Stimulated activated CD8-positive, alpha-beta memory T cell treated with anti-CD3 and anti-CD28 coated beads, Interleukin-2, amount 100 ng/mL, for 1 hour (primary cell): ENCODE measurements at regions not wholly inside any gene's neighbourhood (a gene's known extent, or its start where the extent isn't known, plus 50 kb on each side); places are given as distances from the start of the nearest gene placed in this dataset.

ENCODE experiments used
- DNase-seq, 2 donors: peaks; one replicate each; pipeline ENCODE4 v3.0.0-alpha.2; 2020; ENCODE audit warnings: low read depth in 2 of 2

DNA sequence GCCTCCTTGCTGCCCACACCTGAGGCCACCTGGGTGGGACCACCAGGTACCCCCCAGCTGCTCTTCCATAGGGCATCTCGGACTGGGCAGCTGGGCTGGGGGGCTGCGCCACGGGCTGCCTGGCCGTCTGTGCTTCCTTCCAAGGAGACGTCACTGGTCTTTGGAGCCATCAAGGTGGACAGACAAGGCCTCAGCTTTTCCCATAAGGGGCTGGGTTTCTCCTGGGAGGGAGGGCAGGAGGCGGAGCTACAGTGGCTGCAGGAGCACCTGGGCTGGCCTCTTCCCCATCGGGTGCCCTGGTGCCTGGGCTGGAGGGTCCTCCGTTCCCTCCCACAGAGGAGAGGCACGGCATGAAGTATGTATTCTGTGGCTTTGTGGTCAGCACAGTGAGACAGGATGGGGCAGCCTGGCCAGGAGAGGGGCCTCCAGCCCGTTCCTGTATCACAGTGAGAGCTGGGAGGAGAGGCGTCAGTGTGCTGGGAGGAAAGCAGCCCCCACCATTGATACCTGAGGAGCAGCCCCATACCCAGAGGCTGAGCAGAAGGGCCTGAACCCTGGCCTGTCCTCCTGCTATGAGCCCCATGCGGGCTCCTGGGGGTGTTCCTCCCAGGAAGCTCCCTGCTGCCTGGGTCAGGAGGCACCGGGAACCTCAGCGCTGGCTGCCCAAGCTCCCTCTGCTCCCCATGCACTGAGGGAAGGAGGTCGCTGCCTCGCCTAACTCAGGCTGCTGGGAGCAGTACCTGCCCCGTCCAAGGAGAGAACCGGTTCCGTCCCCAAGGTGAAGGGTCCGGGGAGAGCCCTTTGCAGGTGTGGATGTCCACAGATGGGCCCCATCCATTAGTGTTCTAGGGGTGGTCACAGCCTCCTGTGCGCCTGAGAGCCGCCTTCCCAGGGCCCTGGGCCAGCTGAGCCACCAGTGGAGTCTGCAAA is 1075.0 kb downstream of the BRD1 start:
- no peak for DNase-seq

DNA sequence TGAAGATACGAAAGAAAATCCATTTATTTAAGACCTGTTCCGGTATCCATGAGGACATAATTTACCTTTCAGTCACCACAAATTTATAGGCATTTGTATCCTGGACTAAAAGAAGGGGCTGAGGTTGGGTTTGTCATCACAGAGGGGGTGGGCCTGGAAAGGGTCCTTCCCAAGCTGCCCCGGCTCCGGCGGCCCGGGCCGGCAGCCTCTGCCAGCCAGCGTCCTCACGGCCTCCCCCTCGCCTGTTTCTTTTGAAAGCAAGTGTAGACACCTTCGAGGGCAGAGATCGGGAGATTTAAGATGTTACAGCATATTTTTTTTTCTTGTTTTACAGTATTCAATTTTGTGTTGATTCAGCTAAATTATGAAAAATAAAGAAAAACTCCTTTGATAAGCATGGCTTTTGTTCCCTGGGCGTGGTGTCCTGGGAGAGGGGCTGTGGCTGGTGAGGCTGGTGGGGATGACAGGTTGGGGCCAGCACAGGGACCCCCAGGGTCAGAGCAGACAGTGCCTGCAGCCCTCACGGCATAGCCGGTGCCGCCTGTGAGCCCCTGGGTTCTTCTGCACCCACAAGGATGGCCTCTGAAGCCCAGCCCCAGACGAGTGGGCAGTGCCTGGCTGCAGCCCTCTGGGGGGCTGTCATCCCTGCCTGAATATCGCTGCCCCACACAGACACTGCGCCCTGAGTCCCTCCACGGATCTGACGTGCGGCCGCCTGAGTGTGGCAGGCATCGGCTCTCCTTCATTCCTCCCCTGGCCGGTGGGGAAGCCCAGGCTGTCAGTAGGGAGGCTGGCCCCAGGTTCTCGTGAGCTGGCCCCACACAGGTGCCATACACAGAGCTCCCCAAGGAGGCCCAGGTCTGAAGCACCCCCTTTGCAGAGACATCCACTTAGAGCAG is 1075.9 kb downstream of the BRD1 start:
- no peak for DNase-seq

- no peak for DNase-seq
These were observed 1076.7 kb downstream of the BRD1 start for GRCh38 chr22:48750826-48751440.

- DNase-seq: no peak
These were observed 1077.4 kb downstream of the BRD1 start for GRCh38 chr22:48750282-48750681.

DNA sequence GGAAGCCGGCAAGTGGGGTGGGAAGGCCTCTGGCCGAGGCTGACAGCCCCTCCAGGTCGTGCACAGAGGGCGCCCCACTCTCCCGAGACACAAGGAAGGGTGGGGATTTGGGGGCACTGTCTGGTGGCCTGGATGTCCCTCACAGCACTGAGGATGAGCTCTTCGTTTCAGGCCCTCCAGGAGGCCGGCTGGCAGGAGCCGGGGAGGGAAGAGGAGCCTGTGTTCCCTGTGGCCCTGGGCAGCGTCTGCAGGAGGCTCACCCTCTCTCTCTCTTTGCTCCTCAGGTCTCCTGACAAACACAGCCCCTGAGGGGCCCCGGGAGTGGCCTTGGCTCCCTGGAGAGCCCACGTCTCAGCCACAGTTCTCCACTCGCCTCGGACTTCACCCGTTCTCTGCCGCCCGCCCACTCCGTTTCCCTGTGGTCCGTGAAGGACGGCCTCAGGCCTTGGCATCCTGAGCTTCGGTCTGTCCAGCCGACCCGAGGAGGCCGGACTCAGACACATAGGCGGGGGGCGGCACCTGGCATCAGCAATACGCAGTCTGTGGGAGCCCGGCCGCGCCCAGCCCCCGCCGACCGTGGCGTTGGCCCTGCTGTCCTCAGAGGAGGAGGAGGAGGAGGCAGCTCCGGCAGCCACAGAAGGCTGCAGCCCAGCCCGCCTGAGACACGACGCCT is 1078.0 kb downstream of the BRD1 start:
- no peak for DNase-seq

- no peak for DNase-seq
These were observed 1078.7 kb downstream of the BRD1 start for GRCh38 chr22:48748860-48749554.

- DNase-seq: no peak
These were observed 1079.4 kb downstream of the BRD1 start for GRCh38 chr22:48748113-48748859.

DNA sequence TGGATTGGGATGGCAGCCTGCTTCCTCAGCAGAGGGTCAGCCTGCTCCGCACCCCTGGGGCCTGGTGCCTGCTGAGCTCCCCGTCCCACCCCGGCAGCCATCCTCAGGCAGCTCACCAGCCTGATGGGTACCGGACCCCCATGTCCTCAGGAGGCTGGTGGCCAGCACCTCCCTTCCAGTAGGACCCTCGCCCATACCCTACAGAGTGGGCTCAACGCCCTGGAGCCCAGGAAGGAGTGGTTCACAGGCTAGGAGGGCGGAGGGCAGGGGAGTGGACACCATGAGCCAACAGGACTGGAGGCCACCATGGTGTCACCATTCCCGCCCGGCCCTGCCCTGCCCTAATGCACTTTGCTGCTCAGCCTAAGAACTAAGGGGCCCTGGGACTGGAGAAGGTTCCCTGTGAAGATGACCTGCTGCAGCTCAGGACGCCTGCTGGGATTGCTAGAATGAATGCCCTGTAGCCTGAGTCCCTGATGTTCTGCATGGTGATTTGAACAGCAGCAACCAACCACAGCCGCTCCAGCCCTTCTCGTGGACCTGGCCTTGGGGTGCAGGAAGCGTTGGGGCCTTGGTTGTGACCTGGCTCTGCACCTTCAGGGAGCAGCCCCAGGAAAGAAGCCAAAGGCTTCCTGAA is 1080.8 kb downstream of the BRD1 start:
- DNase-seq: no peak

DNA sequence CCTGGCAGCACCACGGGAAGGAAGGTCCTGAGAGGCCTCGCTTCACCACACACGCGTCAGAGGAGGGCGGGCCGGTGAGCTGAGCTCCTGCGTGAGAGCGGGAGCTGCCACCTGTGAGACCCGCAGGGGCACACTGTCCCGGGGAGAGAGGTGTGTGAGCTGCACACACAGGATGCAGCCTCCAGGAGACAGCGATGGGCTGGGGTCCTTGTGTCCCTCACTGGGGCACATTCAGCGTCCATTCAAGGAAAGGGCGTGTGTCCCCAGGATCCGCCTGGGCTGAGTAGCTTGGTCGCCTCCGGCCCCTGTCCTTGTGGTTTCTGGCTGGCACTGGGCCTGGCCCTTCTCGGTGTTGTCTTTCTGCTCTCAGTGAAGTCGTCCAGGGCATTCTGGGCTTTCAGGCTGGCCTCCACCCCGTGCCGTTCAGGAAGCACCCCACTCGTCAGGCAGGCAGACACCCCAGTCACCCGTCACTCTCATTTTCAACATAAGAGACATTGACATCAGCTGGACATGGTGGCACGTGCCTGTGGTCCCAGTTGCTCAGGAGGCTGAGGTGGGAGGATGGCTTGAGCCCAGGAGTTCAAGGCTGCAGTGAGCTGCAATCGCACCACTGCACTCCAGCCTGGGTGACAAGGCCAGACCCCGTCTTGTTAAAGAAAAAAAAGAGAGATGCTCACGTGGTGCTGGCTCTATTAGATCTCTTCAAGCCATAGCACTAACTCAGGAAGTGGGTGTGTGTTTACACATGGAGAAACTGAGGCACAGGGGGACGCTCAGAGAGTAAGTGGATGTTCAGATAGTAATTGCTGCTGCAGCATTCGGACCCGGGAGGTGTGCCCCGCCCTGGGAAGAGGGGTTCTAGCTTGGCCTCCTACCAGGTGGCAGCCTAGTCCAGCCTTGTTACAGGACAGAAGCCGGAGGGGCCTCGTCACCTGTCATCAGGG is 1081.6 kb downstream of the BRD1 start:
- no peak for DNase-seq

GRCh38 chr22:48744967-48745841 is 1082.5 kb downstream of the BRD1 start:
- no peak for DNase-seq

DNA sequence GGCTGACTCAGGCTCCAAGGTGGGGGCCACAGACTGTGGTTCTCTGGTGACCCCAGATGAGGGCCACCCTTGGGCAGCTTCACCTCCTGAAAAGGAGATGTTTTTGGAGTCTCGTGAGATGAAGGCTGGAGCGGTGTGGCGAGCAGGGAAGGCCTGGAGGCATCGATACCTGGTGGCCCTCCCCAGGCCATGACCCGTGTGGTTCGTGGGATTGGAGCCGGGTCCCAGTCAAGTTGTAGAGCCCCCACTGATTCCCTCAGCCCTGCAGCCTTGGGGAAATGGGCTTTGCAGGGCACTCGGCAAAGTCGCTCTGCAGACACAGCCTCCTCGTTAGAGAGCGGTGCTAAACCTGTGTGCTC is 1083.4 kb downstream of the BRD1 start:
- DNase-seq: no peak

DNA sequence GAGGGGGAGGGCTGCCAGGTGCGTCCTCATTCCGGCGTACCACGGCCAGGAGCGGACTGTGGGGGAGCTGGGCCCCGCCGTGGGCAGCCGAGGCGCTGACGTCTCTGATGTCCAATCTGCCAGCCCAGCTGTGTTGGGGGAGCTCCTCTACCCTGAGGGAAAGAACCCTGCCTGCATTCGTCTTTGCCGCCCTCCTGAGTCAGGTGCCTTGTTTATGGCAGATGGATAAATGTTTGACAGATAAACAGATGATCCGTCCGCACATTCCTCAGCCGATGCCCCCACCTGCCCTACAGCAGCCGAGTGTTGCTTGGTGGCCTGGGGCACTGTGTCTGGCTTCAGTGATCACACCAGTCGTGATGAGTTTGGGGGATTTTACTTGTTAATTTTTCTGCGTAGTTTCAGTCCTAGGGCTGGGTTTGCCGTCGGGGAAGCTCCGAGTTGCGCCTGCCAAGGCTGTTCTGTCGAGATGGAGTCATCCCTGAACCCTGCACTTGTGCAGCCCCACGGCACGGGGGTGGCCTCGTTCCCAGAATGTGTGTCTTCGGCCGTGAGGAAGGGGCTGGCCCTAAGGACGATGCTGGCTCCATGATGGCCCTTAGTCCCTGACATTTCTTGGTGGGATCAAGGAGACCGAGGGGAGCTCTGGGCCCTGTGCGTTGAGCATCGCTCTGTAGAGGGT is 1083.9 kb downstream of the BRD1 start:
- no peak for DNase-seq

DNA sequence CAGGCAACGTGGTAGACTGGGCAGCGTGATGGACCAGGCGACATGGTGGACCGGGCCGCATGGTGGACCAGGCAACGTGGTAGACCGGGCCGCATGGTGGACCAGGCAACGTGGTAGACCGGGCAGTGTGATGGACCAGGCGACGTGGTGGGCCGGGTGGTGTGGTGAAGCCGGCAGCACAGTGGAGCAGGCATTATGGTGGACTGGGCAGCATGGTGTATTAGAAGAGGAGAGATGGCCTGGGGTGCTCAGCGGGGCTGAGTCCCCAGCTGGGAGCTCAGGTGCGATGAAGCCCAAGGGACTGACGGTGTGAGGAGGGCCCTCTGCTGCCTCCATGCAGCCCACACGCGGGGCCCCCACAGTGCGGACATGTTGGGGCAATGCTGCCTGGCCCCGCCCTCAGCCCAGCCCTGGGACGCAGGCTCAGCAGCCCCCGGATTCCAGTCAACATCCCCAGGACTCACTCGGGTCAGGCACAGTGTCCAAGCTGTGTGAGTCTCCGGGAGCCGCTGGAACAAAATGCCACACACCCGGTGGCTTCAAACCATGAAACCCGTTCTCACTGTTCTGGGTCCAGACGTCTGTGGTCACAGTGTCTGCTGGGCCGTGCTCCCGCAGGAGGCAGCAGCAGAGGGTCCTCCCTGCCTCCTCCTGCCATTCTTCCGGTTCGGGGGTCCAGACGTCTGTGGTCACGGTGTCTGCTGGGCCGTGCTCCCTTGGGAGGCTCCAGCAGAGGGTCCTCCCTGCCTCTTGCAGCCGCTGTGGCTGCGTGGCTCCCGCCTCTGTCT is 1084.9 kb downstream of the BRD1 start:
- DNase-seq: no peak

GRCh38 chr22:48742191-48742555 is 1085.5 kb downstream of the BRD1 start:
- DNase-seq: no peak

DNA sequence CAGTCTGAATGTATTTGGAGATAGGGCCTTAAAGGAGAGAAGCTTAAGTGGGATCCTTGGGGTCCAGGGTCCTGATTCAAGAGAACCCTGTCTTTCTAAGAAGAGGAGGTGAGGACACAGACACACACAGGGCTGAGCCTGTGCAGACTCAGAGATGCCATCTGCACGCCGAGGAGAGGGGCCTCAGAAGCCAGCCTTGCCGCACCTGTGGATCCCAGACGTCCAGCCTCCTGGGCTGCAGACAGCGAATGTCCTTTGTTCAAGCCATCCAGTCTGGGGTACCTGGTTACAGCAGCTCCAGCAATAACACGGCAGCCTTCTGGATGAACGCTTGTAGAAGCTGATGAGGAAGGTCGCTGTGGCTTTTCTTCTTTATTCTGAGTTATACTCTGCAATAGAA is 1086.1 kb downstream of the BRD1 start:
- no peak for DNase-seq

GRCh38 chr22:48740731-48741405 is 1086.8 kb downstream of the BRD1 start:
- no peak for DNase-seq
